SK-N-SH (cell line): ENCODE measurements at regions not wholly inside any gene's neighbourhood (a gene's known extent, or its start where the extent isn't known, plus 50 kb on each side); places are given as distances from the start of the nearest gene placed in this dataset.

Experiments used
- CTCF ChIA-PET: fragments of 300-600, 350-600 bp; formaldehyde crosslinking; extraction: SDS; loops from one replicate; lab custom pipeline; 2021; lab: Yijun Ruan, JAX
- POLR2A ChIA-PET: fragments of 350-600 bp; sonication (Branson Sonifier 250); formaldehyde crosslinking; extraction: SDS; loops from one replicate; lab custom pipeline; 2020; ENCODE audit warnings: antibody characterized with exemption, inconsistent platforms; lab: Yijun Ruan, JAX
- DNase-seq: peaks from one replicate; pipeline ENCODE4 v3.0.0; 2012
- H2AFZ ChIP-seq: fragments of 200-600 bp; sonication (generic); 2 replicates; pipeline ENCODE4 v1.8.1; 2016; ENCODE audit warnings: antibody characterized with exemption, mild to moderate bottlenecking, low read depth
- H3F3A ChIP-seq: fragments of 200-600 bp; sonication (generic); replicated peaks from 2 replicates; pipeline ENCODE3; 2016; ENCODE audit warnings: antibody characterized with exemption, mild to moderate bottlenecking; ENCODE audit not compliant: insufficient read depth
- H3K27ac ChIP-seq, 2 experiments: fragments of 200-500 bp in 1 of 2; fragments of 200-600 bp in 1 of 2; sonication (Bioruptor generic) in 1 of 2; sonication (generic), shearing (Covaris generic) in 1 of 2; 2 replicates each; pipeline versions ENCODE4 v1.5.1 to v1.6.1; 2014 to 2016; ENCODE audit warnings: low read depth in 2 of 2, inconsistent platforms in 1 of 2, low read length in 1 of 2, mild to moderate bottlenecking in 1 of 2, mixed read lengths in 1 of 2
- H3K27me3 ChIP-seq: fragments of 200-600 bp; sonication (generic), shearing (Covaris generic); 2 replicates; pipeline ENCODE4 v1.6.1; 2016; ENCODE audit warnings: mixed run types; ENCODE audit not compliant: insufficient read depth
- H3K36me3 ChIP-seq, 2 experiments: fragments of 200-500 bp in 1 of 2; fragments of 200-600 bp in 1 of 2; sonication (Bioruptor generic) in 1 of 2; sonication (generic) in 1 of 2; replicated peaks in 1 of 2; 2 replicates each; pipeline versions ENCODE3 to v1.5.1; 2014 to 2016; ENCODE audit warnings: low read length in 1 of 2, mild to moderate bottlenecking in 1 of 2; ENCODE audit not compliant: insufficient read depth in 2 of 2, control insufficient read depth in 1 of 2
- H3K4me1 ChIP-seq, 2 experiments: fragments of 200-500 bp in 1 of 2; fragments of 200-600 bp in 1 of 2; sonication (Bioruptor generic) in 1 of 2; sonication (generic), shearing (Covaris generic) in 1 of 2; 2 replicates each; pipeline versions ENCODE4 v1.5.1 to v1.6.1; 2014 to 2016; ENCODE audit warnings: low read depth in 1 of 2, low read length in 1 of 2, mixed run types in 1 of 2; ENCODE audit not compliant: insufficient read depth in 2 of 2, control insufficient read depth in 1 of 2
- H3K4me2 ChIP-seq: fragments of 200-600 bp; sonication (generic), shearing (Covaris generic); 2 replicates; pipeline ENCODE4 v1.6.1; 2017; ENCODE audit warnings: mixed run types
- H3K4me3 ChIP-seq, 2 experiments: fragments of 200-500 bp in 1 of 2; fragments of 200-600 bp in 1 of 2; sonication (Bioruptor generic) in 1 of 2; sonication (generic), shearing (Covaris generic) in 1 of 2; 2 replicates each; pipeline versions ENCODE4 v1.5.1 to v1.8.1; 2014 to 2016; ENCODE audit warnings: low read depth in 2 of 2, inconsistent platforms in 1 of 2, low read length in 1 of 2, mild to moderate bottlenecking in 1 of 2, mixed read lengths in 1 of 2, moderate library complexity in 1 of 2
- H3K79me2 ChIP-seq: fragments of 200-600 bp; sonication (generic); 2 replicates; pipeline ENCODE4 v1.8.1; 2017; ENCODE audit warnings: mild to moderate bottlenecking; ENCODE audit not compliant: insufficient read depth
- H3K9ac ChIP-seq: fragments of 200-600 bp; sonication (generic); 2 replicates; pipeline ENCODE4 v1.6.1; 2017; ENCODE audit warnings: mixed run types
- H3K9me2 ChIP-seq: fragments of 200-600 bp; sonication (generic); 2 replicates; pipeline ENCODE4 v1.6.1; 2017; ENCODE audit warnings: mixed run types
- H3K9me3 ChIP-seq: fragments of 200-600 bp; sonication (generic); 2 replicates; pipeline ENCODE4 v1.6.1; 2017; ENCODE audit warnings: mixed run types, mild to moderate bottlenecking, moderate library complexity
- H4K20me1 ChIP-seq: fragments of 200-600 bp; sonication (generic); 2 replicates; pipeline ENCODE4 v1.6.1; 2017; ENCODE audit warnings: mild to moderate bottlenecking, mixed run types; ENCODE audit not compliant: insufficient read depth
- CHD2 ChIP-seq: fragments of 150-350 bp; IDR thresholded peaks from 2 replicates; pipeline ENCODE4 v1.6.1; 2018; ENCODE audit warnings: low read length; ENCODE audit not compliant: partially characterized antibody
- ELF1 ChIP-seq: IDR thresholded peaks from 2 replicates; pipeline ENCODE4 v1.4.0; 2012
- EP300 ChIP-seq, 2 experiments: IDR thresholded peaks; 2 replicates each; pipeline versions ENCODE4 v1.4.0 to v1.6.1; 2012; ENCODE audit warnings: borderline replicate concordance in 1 of 2, low read depth in 1 of 2, low read length in 1 of 2
- EZH2phosphoT487 ChIP-seq: fragments of 200-600 bp; sonication (generic); IDR thresholded peaks from 2 replicates; pipeline ENCODE4 v1.6.1; 2017; ENCODE audit warnings: low read depth, mixed run types, mild to moderate bottlenecking, antibody characterized with exemption, moderate library complexity, borderline replicate concordance
- FOXJ3 ChIP-seq: sonication (generic); formaldehyde crosslinking; IDR thresholded peaks from 2 replicates; pipeline ENCODE4 v1.5.1; 2020; ENCODE audit warnings: mild to moderate bottlenecking, missing genetic modification reagents
- GATA2 ChIP-seq: sonication (generic); formaldehyde crosslinking; IDR thresholded peaks from 2 replicates; pipeline ENCODE4 v1.5.0; 2020; ENCODE audit warnings: mild to moderate bottlenecking, missing genetic modification reagents
- IRF3 ChIP-seq: fragments of 150-350 bp; IDR thresholded peaks from 2 replicates; pipeline ENCODE4 v1.6.1; 2016; ENCODE audit warnings: mild to moderate bottlenecking, low read depth, low read length
- MAX ChIP-seq: IDR thresholded peaks from 2 replicates; pipeline ENCODE4 v1.4.0; 2012; ENCODE audit warnings: low read depth
- NFIC ChIP-seq: IDR thresholded peaks from 2 replicates; pipeline ENCODE4 v1.4.0; 2012; ENCODE audit warnings: borderline replicate concordance
- NRF1 ChIP-seq: IDR thresholded peaks from 2 replicates; pipeline ENCODE4 v1.6.1; 2012; ENCODE audit warnings: low read depth, mild to moderate bottlenecking, low read length
- PBX3 ChIP-seq: IDR thresholded peaks from 2 replicates; pipeline ENCODE4; 2012
- RAD21 ChIP-seq: IDR thresholded peaks from 2 replicates; pipeline ENCODE4 v1.6.1; 2012; ENCODE audit warnings: mild to moderate bottlenecking, low read length
- RXRA ChIP-seq: IDR thresholded peaks from 2 replicates; pipeline ENCODE4 v1.4.0; 2012; ENCODE audit warnings: low read depth, mild to moderate bottlenecking, borderline replicate concordance
- SMC3 ChIP-seq: IDR thresholded peaks from 2 replicates; pipeline ENCODE4 v1.6.1; 2012; ENCODE audit warnings: low read depth, low read length, improper control_type of control experiment
- TEAD4 ChIP-seq: IDR thresholded peaks from 2 replicates; pipeline ENCODE4 v1.4.0; 2012; ENCODE audit warnings: mild to moderate bottlenecking, borderline replicate concordance; ENCODE audit not compliant: insufficient read depth
- USF1 ChIP-seq: IDR thresholded peaks from 2 replicates; pipeline ENCODE4 v1.4.0; 2012; ENCODE audit warnings: low read depth, borderline replicate concordance
- USF2 ChIP-seq: fragments of 150-350 bp; IDR thresholded peaks from 2 replicates; pipeline ENCODE4 v1.6.1; 2017; ENCODE audit warnings: antibody characterized with exemption, low read length, low read depth, borderline replicate concordance
- WGBS: methylation state at CpG from one replicate; pipeline ENCODE4 v1.1.6; 2017; ENCODE audit warnings: low lambda C conversion rate; 5-methylcytosine and 5-hydroxymethylcytosine counted together

GRCh38 chr5:145495196-145495595 is 339.9 kb downstream of the PRELID2 start:
- ChIA-PET CTCF (interaction anchor here (0.7 kb wide), 1 partner anchor 609 kb away, joined by 3 read pairs; no protein-coding TSS in a partner anchor), POLR2A (no interaction called here)
- Histone ChIP-seq H3K27me3 (no peaks in the 10 kb centered on the region), H3F3A (peaks cover 4% of the 10 kb centered on the region), H3K36me3 (no peaks in the 10 kb centered on the region), H3K27ac (peak overlapping the region in 1 of 2 experiments; percentile 79; a peak in 2 of 4 replicates), H3K4me2 (no peak overlapping the region), H3K9me3 (no peaks in the 10 kb centered on the region)
- WGBS, result 94% methylated on average over 1 of the region's 1 CpG
- TF ChIP-seq NFIC (no peak), USF2 (no peak), SMC3 (no peak), MAX (no peak), EZH2phosphoT487 (no peak), GATA2 (CRISPR knock-in tag) (no peak), PBX3 (no peak), EP300 (IDR thresholded peaks at IDR 0.05; ENCODE audit: borderline replicate concordance in 1 of 2, low read depth in 1 of 2, low read length in 1 of 2) (no peak), FOXJ3 (CRISPR knock-in tag) (no peak), IRF3 (no peak), TEAD4 (no peak), CHD2 (no peak), RAD21 (no peak), ELF1 (no peak), NRF1 (no peak), USF1 (no peak), RXRA (no peak)
- TF ChIP-seq, all 33 proteins: peak for 0
- Histone ChIP-seq H3K4me1 (peaks cover 0 to 8% of the 10 kb centered on the region in 2 experiments; a peak in 1 of 4 replicates), H2AFZ (peak overlapping the region; percentile 63), H3K79me2 (no peaks in the 10 kb centered on the region), H3K9ac (0 out of 2 replicates have a peak overlapping the region, but pooled peaks have one; percentile 17), H3K9me2 (no peaks in the 10 kb centered on the region), H3K4me3 (no peak overlapping the region), H4K20me1 (no peaks in the 10 kb centered on the region)
- DNase-seq, result no peak
